ENCODE measurements at regions not wholly inside any gene's neighbourhood (a gene's known extent, or its start where the extent isn't known, plus 50 kb on each side); places are given as distances from the start of the nearest gene placed in this dataset.
A peak's percentile ranks its signal among the peaks of the same experiment; 100 is the strongest.
"Not testable (repeated sequence)": the region's sequence is repeated elsewhere in the genome, so short reads cannot be mapped to it uniquely, and the experiment has no call there.

DNA sequence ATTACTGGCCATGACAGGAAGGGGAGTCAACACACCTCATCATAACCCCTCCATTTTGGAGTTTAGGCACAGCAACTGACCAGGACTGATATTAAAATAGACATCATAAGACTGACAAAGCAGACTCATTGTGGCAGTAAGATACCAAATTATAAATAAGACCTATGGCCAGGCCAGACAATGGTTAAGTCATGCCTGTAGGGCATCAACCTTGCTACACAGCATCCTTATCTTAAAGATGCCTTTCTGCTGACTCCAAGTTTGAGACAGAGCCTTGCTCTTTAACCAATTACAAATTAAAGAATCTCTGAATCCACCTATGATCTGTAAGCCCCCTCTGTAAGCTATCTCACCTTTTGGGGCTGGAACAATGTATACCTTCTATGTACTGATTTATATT lies 65.5 kb downstream of the VCX2 start:
- DNase-seq = no peak

GRCh38 chrX:8103655-8104054 lies 67.4 kb downstream of the VCX2 start:
- no peak for DNase-seq

DNA sequence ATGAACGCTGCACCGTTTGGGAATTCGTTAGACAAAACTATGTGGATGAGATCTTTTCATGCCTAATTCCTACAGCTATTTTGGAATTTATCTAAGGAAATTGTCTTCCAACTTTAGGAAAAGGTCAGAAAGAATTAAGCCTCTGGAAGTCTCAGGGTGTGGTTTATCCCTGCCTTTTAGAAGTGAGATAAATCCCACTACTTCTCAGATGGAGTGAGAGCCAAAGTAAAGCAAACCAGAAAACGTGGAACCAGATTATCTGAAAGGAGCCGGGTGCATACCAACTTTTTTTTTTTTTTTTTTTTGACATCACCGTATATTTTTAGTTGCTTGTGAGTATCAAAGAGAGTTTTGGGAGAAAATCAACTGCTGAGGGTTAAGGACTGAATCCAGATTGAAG lies 79.6 kb downstream of the VCX2 start:
- DNase-seq = no peak

DNA sequence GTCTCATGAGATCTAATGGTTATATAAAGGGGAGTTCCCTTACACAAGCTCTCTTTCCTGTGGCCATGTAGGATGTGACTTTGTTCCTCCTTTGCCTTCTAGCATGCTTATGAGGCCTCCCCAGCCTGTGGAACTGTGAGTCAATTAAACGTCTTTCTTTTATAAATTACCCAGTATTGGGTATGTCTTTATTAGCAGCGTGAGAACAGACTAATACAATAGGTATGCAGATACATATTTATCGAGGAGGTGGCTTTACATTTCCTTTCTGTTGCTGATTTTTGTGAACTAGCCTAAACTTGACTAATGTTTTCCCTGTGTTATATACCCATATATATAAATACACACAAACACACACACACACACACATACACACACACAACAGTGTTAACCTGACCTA lies 80.2 kb downstream of the VCX2 start:
- DNase-seq = no peak

GRCh38 chrX:8090482-8090881 lies 80.6 kb downstream of the VCX2 start:
- no peak for DNase-seq

DNA sequence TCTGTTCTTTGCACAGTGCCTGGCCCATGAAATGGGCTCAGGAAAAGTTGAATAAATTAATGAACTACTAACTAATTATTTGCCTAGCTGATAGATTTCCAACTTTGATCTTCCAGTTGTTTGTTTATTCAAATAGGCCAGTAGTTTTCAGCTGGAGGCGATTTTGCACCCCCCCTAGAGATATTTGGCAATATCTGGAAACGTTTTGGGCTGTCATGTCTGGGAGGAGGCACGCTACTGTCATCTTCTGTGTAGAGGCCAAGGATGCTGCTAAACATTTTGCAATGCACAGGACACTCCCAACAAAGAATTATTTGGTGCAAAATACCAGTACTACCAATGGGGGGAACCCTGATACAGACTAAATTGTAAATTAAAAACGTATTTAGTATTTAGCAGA lies 81.9 kb downstream of the VCX2 start:
- DNase-seq = no peak

GRCh38 chrX:8084006-8084405 lies 87.1 kb downstream of the VCX2 start:
- DNase-seq = no peak

DNA sequence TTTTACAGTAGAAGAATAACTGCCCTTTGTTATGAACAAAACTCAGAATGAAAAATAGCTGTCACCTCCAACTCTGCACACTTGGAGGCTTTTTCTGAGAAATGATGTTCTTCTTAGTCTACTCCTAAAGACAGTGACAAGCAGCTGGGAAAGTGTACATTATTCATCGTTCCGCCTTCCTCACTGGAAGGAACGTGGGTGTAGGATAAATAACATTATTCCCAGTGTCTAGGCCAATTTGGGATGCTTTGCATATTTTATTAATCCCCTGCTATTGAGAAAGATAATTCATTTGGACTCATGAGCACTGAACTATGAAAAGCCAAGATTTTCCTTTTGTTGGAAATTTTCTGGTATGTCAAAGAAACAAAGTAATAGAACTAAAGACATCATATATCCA lies 87.8 kb downstream of the VCX2 start:
- DNase-seq = no peak

DNA sequence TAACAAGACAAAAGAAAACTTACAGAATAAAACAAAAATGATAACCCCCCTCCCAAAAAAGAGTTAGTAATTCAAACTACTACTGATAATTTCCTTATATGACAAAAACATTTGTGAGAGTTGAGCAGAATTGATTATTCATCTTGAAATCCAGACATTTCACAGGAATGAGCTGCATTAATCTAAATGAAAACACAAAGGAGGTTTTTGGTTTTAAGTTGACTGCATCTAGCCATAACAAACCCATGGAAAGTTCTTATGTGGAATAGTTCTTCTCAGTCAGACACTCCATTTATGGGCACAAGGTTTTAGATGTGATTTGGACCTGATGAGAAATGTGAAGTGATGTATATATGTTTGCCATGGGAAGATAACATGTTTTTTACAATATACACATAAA lies 95.4 kb downstream of the VCX2 start:
- no peak for DNase-seq

DNA sequence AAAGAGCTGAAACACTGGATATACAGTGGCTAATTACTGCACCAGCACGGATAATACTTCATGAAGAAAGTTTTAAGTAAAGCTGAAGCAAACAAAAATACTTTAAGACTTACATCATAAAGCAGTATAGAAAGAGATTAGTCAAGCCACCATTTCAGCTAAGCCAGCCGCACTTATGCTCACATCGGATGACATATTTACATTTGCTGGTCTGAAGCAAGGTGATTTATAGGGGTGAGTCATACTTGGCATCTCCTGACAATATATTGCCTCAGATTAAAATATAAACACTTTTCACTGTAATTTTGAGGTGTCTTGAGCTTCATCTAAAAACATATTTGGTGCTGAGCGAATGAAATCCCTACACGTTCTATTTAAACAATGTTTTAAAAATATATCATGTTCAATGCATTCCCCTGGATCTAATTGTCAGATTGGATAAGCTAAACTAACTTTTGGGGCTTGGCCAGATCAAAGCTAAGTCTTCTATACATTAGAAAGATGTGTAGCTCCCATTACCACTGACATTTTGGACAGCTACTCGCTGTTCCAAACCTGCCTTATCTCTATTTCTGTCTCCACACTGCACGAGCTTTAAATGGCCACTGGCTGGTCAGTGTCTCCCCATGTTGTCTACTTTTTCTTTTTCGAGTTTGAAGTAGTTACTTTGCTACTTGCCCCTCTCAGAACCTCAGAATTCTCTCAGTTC lies 103.2 kb downstream of the VCX2 start:
- no peak for DNase-seq

DNA sequence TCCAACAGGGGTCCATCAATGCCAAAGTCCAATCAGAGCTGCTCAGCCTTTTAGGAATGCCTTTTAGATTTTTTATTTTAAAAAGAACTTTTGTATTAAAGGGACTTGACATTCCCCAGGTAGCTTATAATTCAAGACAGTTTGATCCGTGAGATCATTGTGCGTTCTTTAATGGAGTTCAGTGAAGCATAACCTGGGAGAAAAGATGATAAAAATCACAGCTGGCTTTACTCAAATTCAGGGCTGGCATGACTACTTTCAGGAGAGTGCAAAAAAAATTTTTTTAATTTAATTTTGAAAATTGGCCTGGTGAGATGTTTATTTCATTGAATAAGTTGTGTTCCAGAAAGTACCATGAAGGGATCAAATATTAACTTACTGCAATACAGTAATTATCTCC lies 118.2 kb downstream of the VCX2 start:
- no peak for DNase-seq

GRCh38 chrX:8049827-8050226 lies 121.2 kb downstream of the VCX2 start:
- DNase-seq = no peak

DNA sequence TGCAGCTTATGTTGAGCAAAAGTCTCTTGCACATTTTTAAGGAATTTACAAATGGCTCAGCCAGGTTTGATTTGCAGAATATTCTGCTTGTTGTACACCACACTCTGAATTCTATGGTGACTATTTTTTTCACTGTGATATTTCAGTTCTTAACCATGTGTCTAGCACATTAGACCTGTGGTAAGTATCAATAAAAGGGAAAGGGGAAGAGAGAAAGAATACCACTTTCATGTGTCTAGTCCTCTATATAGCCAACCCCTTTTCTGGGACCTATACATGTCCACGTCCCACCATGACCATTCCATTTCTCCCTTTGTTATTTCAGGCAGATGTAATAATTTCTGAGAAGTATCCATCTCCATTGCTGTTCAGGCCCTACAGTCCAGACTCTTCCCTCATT lies 121.3 kb upstream of the PNPLA4 start:
- no peak for DNase-seq

DNA sequence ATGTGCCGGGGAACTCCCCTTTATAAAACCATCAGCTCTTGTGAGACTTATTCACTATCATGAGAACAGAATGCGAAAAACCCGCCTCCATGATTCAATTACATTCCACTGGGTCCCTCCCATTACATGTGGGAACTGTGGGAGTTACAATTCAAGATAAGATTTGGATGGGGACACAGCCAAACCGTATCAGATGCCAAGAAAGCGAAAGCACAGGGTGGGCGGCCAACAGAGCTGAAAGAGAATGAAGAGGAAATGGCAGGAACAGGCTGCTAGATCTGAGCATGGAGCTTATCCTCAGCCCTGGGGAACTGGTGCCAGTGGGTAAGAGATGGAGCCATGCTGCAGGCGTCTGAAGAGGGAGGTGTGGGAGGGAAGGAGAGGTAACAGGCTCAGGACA lies 117.7 kb upstream of the PNPLA4 start:
- DNase-seq = no peak

- no peak for DNase-seq
These were observed 116.3 kb upstream of the PNPLA4 start for GRCh38 chrX:8043546-8043945.

- no peak for DNase-seq
These were observed 115.9 kb upstream of the PNPLA4 start for GRCh38 chrX:8043121-8043520.

GRCh38 chrX:8042304-8042703 lies 115.1 kb upstream of the PNPLA4 start:
- no peak for DNase-seq

- not testable (repeated sequence) for DNase-seq
These were observed 112.5 kb upstream of the PNPLA4 start for GRCh38 chrX:8039711-8040110.

DNA sequence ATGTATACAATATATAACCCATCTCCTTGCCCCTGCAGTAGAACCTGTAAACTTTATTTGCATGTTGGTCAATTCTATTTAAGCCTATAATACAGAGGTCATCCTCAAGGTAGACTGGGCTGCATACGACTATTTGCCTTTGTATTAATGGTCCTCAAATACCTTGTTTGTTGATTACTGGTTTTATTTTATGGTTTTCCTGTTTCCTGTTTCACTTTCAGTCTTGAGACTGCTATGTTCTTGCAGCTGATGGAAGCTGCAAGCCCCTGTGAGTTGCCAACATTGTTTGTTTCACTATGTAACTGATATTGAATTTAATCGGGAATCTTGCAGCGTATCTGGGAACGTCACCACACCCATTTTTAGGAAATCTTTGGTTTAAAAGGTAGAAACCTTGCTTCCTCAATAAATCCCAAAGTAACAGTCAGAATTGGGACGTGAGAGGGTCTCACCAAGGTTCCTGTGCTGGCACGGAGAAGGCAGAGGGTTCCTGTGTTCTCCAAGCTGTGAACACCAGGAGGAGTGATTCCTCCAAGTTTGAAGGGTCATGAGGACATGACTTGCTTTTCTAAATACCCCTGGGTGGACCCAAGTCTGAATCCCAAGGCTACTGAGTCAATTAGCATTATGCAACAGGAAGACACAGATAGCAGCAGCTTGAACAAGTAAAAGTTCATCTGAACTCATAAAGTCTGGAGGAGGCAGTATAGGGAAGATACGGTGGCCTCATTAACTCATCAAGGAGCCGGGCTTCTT lies 110.6 kb upstream of the PNPLA4 start:
- DNase-seq = peak; percentile 1 to 18 (median 3)

- DNase-seq = no peak
These were observed 109.7 kb upstream of the PNPLA4 start for GRCh38 chrX:8036914-8037313.

GRCh38 chrX:8034058-8034457 lies 106.8 kb upstream of the PNPLA4 start:
- no peak for DNase-seq

DNA sequence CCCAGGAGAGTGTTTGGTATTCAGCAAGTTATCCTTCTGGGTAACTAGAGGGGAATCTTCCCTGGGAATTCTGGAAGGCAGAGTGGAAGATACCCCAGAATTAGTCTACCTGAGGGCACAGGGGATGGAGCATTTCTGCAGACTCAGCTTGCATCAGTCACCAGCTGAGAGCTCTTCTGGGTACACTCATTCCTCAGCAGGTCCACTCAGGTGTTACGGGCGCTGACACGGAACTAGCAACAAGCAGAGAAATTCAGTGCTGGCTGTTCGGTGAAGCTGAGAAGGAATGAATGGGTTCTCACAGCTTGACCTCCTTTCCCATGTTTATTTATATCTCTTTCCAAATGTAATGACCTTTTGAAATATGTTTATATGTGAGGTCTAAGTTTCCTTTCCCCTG lies 106.0 kb upstream of the PNPLA4 start:
- DNase-seq = no peak

DNA sequence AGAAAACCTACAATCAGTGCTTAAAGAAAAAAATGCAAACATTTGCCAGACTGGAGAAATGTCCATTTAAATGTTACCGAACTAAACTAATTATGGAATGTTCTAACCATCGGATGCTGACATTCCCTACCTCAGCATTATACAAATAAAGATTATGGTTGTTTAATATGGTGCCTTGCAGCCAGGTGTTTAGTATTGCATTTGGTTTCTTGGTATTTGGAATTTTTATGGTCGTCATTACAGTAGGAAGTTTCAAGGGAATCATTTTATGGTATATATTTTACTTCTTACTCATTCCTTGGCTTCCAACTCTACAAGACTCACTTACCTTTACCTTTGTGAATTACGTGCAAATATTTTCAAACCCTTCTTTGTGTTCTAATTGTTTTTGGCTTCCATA lies 103.1 kb upstream of the PNPLA4 start:
- no peak for DNase-seq

- DNase-seq = no peak
These were observed 100.6 kb upstream of the PNPLA4 start for GRCh38 chrX:8027827-8028226.

- no peak for DNase-seq
These were observed 98.5 kb upstream of the PNPLA4 start for GRCh38 chrX:8025705-8026104.
